ENCODE measurements at regions not wholly inside any gene's neighbourhood (a gene's known extent, or its start where the extent isn't known, plus 50 kb on each side); places are given as distances from the start of the nearest gene placed in this dataset.

GRCh38 chr6:150470960-150471665, 102.3 kb downstream of the IYD start:
- Histone ChIP-seq H3K4me1 (ENCODE audit: control insufficient read depth in 2 of 3, insufficient read depth in 2 of 3, low read depth in 1 of 3, low read length in 3 of 3) (no peaks in the 10 kb centered on the region), H3K27ac (ENCODE audit: low read depth in 2 of 2, low read length in 2 of 2) (no peak overlapping the region), H3K27me3 (ENCODE audit: control insufficient read depth, insufficient read depth, low read length) (no peaks in the 10 kb centered on the region), H3K36me3 (ENCODE audit: control insufficient read depth in 2 of 3, insufficient read depth in 3 of 3, low read length in 3 of 3) (no peaks in the 10 kb centered on the region), H3K9me3 (ENCODE audit: control insufficient read depth in 2 of 3, insufficient read depth in 1 of 3, low read length in 3 of 3) (no peaks in the 10 kb centered on the region), H3K9ac (ENCODE audit: low read length in 3 of 3) (no peak overlapping the region), H3K4me3 (ENCODE audit: low read length in 3 of 3) (no peak overlapping the region)
- intact Hi-C loops (cut with DNase I): no loop called here
- DNase-seq (no peak), FAIRE-seq (no peak)
- TF ChIP-seq, protein P1, sequence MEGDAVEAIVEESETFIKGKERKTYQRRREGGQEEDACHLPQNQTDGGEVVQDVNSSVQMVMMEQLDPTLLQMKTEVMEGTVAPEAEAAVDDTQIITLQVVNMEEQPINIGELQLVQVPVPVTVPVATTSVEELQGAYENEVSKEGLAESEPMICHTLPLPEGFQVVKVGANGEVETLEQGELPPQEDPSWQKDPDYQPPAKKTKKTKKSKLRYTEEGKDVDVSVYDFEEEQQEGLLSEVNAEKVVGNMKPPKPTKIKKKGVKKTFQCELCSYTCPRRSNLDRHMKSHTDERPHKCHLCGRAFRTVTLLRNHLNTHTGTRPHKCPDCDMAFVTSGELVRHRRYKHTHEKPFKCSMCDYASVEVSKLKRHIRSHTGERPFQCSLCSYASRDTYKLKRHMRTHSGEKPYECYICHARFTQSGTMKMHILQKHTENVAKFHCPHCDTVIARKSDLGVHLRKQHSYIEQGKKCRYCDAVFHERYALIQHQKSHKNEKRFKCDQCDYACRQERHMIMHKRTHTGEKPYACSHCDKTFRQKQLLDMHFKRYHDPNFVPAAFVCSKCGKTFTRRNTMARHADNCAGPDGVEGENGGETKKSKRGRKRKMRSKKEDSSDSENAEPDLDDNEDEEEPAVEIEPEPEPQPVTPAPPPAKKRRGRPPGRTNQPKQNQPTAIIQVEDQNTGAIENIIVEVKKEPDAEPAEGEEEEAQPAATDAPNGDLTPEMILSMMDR (IDR thresholded peaks at IDR 0.05; ENCODE audit: borderline replicate concordance, extremely low read depth, insufficient read depth): no peak

GRCh38 chr6:150478656-150479545, 110.1 kb downstream of the IYD start:
- Histone ChIP-seq H3K9me3 (ENCODE audit: control insufficient read depth in 2 of 3, insufficient read depth in 1 of 3, low read length in 3 of 3) (no peaks in the 10 kb centered on the region), H3K9ac (ENCODE audit: low read length in 3 of 3) (no peak overlapping the region), H3K36me3 (ENCODE audit: control insufficient read depth in 2 of 3, insufficient read depth in 3 of 3, low read length in 3 of 3) (no peaks in the 10 kb centered on the region), H3K27me3 (ENCODE audit: control insufficient read depth, insufficient read depth, low read length) (no peaks in the 10 kb centered on the region), H3K4me1 (ENCODE audit: control insufficient read depth in 2 of 3, insufficient read depth in 2 of 3, low read depth in 1 of 3, low read length in 3 of 3) (peaks cover 0 to 2% (median 0%) of the 10 kb centered on the region in 3 donors), H3K4me3 (ENCODE audit: low read length in 3 of 3) (no peak overlapping the region), H3K27ac (ENCODE audit: low read depth in 2 of 2, low read length in 2 of 2) (peak overlapping the region in 1 of 2 donors; percentile 35)
- intact Hi-C loops (cut with DNase I): no loop called here
- DNase-seq (peak in 2 of 5 donors; percentile 48 to 79), FAIRE-seq (no peak)
- TF ChIP-seq, protein P1 (IDR thresholded peaks at IDR 0.05; ENCODE audit: borderline replicate concordance, extremely low read depth, insufficient read depth): no peak

DNA sequence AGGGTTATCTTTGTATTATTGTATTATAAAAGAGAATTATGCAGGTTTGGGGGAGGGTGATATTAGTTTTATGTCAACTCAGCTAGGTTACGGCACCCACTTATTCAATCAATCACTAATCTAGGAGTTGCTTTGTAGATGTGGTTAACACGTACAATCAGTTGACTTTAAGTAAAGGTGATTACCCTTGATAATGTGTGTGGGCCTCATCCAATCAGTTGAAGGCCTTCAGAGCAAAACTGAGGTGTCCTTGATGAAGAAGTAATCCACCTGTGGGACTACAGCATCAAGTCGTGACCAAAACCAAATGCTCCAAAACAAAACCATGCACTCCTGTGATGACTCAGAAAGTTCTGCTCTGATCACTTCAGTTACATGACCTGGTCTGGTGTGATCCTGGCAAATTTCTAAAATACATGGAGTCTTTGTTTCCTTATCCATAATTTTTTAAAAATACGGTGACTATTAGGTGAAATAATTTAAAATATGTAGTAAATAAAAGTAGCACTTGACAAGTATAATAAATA, 114.1 kb downstream of the IYD start:
- no peak overlapping the region for H3K9ac ChIP-seq (ENCODE audit: low read length in 3 of 3)
- no peak for DNase-seq
- TF ChIP-seq, protein P1 (IDR thresholded peaks at IDR 0.05; ENCODE audit: borderline replicate concordance, extremely low read depth, insufficient read depth): no peak
- H3K4me3 ChIP-seq (ENCODE audit: low read length in 3 of 3): no peak overlapping the region
- no peak overlapping the region for H3K27ac ChIP-seq (ENCODE audit: low read depth in 2 of 2, low read length in 2 of 2)
- H3K36me3 ChIP-seq (ENCODE audit: control insufficient read depth in 2 of 3, insufficient read depth in 3 of 3, low read length in 3 of 3): no peaks in the 10 kb centered on the region
- intact Hi-C loops (cut with DNase I): no loop called here
- no peaks in the 10 kb centered on the region for H3K9me3 ChIP-seq (ENCODE audit: control insufficient read depth in 2 of 3, insufficient read depth in 1 of 3, low read length in 3 of 3)
- FAIRE-seq: no peak
- peaks cover 0 to 2% (median 0%) of the 10 kb centered on the region in 3 donors for H3K4me1 ChIP-seq (ENCODE audit: control insufficient read depth in 2 of 3, insufficient read depth in 2 of 3, low read depth in 1 of 3, low read length in 3 of 3)
- no peaks in the 10 kb centered on the region for H3K27me3 ChIP-seq (ENCODE audit: control insufficient read depth, insufficient read depth, low read length)
